Lung microvascular endothelial cell (primary cell): ENCODE measurements at regions not wholly inside any gene's neighbourhood (a gene's known extent, or its start where the extent isn't known, plus 50 kb on each side); places are given as distances from the start of the nearest gene placed in this dataset.
A peak's percentile ranks its signal among the peaks of the same experiment; 100 is the strongest.

Source experiments
- DNase-seq, 2 donors: peaks; one replicate each; pipeline versions ENCODE4 v3.0.0 to v3.0.0-alpha.2; 2010; ENCODE audit warnings: low read depth in 2 of 2

DNA sequence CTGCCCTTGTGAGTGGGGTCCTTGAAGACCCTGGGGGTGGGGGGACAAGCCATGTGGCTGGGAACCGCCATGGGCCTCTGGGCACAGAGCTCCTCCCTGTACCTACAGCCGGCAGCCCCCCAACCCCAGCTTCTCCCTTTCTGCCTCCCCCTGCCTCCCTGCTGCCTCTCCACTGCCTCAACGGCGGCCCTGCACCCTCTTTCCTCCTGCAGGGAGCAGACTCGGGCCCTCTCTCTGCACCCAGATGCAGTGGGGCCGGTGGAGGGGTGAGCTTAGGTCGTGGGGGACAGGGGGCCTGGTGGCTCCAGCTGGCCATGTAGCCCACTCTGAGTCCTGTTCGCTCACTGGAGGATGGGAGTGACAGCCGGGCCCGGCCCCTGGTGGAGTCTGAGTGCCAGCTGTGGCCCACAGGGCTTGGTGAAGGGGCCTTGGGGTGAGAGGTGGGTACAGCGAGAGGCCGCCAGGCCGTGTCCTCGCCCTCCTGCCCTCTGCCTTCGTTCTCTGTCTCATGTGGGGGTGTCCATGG is 139.3 kb upstream of the COL5A1 start:
- no peak for DNase-seq

DNA sequence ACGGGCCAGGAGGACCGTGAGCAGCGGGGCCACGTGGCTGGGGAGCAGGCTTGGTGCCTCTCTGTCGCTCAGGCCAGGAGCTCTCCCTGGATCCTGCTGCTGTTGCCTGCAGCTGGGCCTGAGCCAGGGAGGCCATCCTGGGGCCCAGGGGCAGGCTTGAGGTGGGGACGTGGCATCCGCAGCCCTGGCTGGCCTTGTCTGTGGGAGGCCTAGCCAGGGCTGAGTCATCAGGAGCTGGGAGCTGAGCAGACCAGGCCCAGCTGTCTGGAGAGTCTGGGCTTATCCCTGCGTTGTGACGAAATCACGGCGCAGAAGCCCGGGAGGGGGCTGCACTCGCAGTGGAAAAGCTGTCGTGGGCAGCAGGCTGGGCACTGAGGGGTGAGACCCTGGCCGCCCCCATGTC is 138.8 kb upstream of the COL5A1 start:
- DNase-seq = peak; percentile 59 to 62

- no peak for DNase-seq
Observed at GRCh38 chr9:134503301-134504105, 138.1 kb upstream of the COL5A1 start.

- DNase-seq = no peak
Observed at GRCh38 chr9:134504106-134504385, 137.6 kb upstream of the COL5A1 start.

DNA sequence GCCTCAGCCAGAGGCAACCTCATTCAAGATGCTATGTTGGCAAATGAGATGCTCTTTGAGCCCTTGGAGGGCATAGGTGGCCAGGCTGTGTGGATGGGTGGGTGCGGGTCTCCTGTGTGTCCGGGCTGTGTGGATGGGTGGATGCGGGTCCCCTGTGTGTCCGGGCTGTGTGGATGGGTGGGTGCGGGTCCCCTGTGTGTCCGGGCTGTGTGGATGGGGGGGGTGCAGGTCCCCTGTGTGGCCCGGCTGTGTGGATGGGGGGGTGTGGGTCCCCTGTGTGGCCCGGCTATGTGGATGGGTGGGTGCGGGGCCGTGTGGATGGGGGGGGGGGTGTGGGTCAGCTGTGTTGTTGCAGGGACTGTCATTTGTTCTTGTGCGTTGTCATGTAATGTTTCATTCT is 136.6 kb upstream of the COL5A1 start:
- DNase-seq = no peak

DNA sequence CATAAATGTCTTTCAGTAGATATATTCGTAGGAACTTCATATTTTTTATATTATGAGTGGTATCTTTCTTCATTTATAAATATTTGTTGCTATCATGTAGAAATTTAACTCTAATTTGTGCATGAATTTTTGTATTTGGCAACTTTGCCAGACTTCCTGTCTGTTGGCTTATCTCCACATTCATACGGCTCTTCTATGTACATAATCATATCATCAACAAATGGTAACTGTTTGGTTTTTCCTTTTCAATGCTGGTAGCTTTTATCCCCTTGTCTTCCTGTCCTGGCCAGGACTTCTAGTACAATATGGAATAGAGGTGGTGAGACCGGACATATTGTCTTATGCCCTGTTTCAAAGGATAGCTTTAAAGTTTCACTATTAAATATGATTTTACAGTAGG is 132.3 kb upstream of the COL5A1 start:
- peak in 1 of 2 donors; percentile 69 for DNase-seq

DNA sequence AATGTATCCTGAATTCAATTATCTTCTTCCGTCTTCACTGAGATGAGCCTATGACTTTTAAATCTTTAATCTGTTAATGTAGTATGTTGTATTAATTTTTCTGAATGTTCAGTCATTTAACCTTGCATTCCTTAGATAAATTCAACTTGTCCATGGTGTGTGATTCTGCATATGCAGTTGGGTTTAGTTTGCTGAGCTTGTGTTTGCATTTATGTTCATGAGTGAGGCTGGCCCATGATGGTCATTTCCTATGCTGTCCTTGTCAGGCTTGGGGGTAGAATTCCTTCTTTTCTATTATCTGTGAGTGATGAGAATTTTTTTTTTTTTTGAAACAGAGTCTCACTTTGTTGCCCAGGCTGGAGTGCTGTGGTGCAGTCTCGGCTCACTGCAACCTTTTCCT is 131.8 kb upstream of the COL5A1 start:
- DNase-seq = no peak

DNA sequence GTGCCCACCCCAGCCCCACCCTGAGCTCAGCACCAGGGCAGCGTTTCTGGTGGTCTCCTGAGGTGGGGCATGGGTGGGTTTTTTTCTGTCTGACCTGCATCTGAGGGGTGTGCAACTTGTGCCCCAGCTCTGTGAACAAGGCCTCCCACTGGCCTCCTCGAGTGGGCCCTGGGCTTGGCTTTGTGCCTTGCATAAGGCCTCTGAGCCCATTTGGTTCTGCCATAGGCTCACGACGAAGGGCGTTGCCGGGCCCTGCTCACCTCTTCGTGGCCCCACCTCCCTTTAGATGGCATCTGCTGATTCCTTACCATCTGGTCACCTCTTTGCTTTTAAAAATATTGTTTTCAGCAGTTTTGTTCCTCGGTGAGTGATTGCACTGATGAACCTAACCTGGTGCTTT is 127.1 kb upstream of the COL5A1 start:
- DNase-seq = no peak

DNA sequence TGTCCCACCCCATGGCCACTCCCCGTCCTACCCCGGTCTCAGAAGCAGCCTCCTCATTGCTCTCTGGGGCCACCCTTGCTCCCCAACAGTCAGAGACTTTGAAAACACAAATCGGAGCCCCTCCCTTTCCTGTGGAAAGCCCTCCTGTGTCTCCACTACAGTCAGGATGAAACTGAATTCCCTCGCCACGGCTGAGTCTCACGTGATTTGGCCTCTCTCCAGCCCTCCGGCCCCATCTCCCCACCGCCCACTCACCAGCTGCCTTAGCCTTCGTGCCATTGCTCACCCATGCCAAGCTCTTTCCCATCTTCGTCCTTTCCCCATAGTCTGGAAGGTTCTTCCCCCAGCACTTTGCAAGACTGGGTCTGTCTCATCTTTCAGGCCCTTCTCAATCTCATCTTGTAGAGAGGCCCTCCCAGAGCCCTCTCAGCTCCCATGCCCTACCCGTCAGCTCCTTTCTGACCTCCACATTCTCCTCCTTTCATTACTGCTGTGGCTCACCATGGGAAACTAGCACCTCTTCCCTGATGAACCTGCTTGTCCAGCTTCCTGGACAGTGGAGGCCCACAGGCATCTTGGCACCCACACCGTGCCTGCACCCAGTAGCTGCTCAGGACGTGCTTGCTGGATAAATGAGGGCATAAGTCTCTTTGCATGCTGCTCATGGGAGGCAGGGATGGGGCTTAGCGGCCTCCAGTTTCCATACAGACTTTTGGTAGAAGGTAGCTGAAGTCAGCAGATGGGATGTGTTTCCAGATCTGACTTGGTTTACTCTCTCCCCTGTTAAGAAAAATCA is 126.4 kb upstream of the COL5A1 start:
- DNase-seq = no peak

- no peak for DNase-seq
Observed at GRCh38 chr9:134516464-134516863, 125.1 kb upstream of the COL5A1 start.

- DNase-seq = no peak
Observed at GRCh38 chr9:134517069-134517680, 124.4 kb upstream of the COL5A1 start.

GRCh38 chr9:134518004-134518606 is 123.5 kb upstream of the COL5A1 start:
- no peak for DNase-seq

DNA sequence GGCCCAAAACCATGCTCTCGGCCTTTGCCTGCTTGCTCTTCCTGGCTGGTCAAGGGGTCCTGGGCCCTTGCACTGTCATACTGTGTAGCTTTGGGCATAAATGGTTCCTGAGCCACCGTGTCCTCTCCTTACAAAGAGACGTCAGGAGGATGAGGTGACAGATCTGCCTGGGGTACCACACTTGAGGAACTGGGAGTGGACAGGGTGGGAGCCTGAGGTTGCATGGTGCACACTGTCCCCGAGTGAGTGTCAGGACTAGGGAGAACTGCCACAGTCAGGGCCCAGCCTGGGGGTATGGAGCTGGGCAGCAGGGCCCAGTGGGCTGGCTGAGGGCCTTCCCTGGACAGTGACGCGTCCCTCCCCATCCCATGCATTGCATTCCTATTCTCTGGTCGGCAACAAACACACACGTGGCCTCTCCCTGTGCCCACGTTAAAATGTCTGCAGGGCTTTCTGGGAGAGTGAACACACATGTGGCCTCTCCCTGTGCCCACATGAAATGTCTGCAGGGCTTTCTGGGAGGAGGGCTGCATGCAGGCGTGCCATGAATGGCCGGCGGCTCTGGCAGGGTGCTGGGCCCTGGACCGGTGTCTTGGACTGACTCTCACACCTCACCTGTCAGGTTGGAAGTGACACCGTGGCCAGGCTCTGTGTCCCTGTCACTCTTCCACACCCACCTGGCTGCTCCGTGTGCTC is 122.1 kb upstream of the COL5A1 start:
- no peak for DNase-seq

DNA sequence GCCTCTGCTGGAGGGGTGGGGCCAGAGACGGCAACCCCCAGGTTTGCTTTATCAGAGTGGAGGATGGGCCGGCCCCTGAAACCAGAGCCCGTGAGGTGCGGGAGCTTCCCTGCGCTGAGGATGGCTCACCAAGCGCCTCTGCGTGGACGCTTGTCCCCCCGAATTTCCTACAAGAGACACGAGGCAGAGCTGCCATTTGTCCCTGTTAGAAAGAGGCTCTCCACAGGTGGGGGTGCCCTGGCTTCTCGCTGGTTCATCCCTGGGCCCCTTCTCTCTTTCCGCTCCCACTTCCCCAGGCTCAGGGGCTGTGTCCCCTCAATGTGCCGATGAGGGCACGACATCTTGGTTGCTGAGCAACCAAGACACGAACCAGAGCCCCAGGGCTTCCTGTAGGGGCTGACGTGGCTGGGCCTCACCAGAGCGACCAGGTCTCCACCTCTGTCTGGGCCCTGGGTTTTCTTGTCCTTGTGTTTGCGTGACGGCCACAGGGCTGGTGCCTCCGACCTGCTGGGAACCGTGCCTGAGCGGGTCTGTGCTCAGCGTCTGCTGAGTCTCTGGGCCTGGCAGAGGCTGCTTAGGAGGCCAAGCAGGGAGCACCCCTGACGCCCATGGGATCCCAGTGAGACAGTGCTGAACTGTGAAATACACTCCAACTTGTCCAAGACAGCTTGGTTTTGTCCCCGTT is 119.6 kb upstream of the COL5A1 start:
- DNase-seq = no peak

GRCh38 chr9:134522502-134522848 is 119.1 kb upstream of the COL5A1 start:
- no peak for DNase-seq

DNA sequence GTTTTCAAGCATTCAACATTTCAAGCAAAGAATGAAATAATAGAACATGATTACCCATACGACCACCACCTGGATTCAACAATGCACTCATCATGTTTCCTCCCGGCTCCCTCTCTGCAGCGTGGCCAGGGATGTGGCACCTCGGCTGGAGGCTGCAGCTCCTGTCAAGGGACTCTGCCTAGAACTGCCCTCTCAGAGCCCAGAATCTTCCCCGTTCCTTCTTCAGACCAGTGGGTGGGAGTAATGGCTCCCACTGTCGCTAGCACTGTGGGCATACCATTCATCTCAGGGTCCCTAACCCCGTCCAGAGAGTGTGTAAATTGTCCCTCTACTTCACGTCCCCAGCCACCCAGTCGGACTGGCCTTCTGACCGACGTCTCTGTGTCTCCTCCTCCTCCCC is 118.6 kb upstream of the COL5A1 start:
- DNase-seq = no peak

DNA sequence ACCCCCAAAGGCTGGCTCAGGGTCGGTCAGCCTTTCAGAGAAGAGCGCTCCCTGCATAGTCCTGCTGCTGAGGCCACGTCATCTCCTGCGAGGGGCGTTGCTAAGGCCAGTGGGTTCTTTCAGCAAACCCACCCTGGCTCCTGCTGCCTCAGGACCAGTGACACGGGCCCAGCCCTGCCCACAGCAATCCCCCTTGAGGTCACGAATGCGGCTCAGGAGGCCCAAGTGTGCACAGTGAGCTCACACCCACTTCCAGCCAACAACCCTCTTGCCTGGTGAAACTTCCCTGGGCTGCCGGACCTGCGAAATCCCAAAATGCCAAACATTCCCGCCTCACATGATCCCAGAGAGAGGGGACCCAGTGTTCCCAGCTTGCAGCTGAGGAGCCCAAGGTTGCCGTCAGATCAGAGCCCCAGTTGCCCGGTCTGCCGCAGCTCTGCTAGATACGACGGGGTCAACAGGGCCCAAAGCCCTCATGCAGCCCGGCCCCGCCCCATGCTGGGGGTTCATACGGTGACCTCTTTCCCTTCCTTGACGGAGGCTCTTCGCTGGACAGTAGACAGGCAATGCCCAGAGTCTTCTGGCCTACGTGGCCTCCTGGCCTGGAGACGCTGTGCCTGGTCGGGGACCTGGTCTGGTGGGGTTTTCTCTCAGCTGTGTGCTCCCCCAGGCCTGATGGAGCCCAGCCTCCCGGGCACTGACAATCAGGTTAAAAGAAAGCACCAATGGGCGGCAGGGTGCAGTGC is 116.4 kb upstream of the COL5A1 start:
- no peak for DNase-seq

- DNase-seq = no peak
Observed at GRCh38 chr9:134525841-134526583, 115.6 kb upstream of the COL5A1 start.
